Epithelial cell of esophagus (primary cell): ENCODE measurements at regions not wholly inside any gene's neighbourhood (a gene's known extent, or its start where the extent isn't known, plus 50 kb on each side); places are given as distances from the start of the nearest gene placed in this dataset.

Source experiments
- DNase-seq: peaks from one replicate; pipeline ENCODE4 v3.0.0; 2010; ENCODE audit warnings: low read depth
- H3K4me3 ChIP-seq: 2 replicates; pipeline ENCODE4 v1.5.1; 2011; ENCODE audit warnings: mild to moderate bottlenecking, low read length, control low read depth
- CTCF ChIP-seq: IDR thresholded peaks from 2 replicates; pipeline ENCODE4 v1.5.1; 2011; ENCODE audit warnings: low read depth, mild to moderate bottlenecking, low read length, control low read depth, inconsistent platforms; ENCODE audit not compliant: insufficient read depth; ENCODE audit errors: missing control alignments

GRCh38 chr10:64086083-64086767 is 565.0 kb downstream of the REEP3 start:
- H3K4me3 ChIP-seq: no peak overlapping the region
- TF ChIP-seq CTCF: no peak
- DNase-seq: no peak

DNA sequence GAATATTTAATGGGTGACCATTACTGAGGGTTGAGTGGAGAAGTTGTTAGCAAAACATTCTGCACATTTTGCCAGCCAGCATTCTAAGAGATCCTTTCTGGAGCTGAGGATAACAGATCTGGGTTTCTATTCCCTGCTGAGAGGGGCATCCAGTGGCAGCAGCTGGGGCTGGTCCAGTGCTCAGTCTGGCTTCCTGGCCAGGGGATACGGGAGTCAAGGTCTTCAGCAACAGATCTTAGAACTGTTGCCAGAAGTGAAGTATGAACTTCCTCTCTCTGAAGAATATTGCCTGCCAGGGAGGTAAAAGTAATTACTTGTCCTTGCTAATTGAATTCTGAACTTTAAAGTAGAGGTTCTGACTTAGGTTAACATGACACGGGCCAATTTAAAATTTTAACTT is 568.4 kb downstream of the REEP3 start:
- no peak for TF ChIP-seq CTCF
- no peak for DNase-seq
- H3K4me3 ChIP-seq: no peak overlapping the region

DNA sequence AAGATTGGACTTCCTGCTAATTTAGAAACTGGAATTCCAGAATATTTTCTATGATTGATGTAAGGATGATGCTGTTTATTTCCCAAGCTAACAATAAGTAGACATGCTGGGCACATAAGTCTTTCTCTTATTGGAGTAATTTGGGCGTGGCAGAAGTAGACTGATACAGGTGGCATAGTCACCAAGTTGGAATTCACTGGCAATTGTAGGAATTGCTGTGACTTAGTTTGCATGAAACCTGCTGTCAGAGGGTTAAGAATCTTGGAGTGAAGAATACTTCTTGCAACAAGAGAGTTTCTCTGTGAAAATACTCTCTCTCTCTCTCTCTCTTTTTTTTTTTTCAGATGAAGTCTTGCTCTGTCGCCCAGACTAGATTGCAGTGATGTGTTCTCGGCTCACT is 569.7 kb downstream of the REEP3 start:
- no peak for TF ChIP-seq CTCF
- H3K4me3 ChIP-seq: no peak overlapping the region
- peak; percentile 33 for DNase-seq

DNA sequence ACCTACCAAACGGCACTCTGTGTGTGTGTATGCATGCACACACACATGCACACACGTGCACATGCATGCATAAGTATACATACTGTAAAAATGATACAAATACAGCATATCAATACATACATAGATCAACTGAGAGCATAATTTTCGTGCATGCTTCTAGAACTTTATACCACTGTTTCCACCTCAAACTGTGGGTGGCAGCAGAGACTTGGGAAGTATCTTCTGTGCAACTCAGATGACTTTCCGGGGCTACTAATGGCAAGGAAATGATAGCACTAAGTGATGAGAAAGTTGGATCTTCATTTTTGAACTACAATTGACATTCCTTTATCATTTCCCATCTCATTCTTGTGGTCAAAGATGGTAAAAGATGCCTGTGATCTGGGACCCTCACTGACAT is 570.7 kb downstream of the REEP3 start:
- no peak for TF ChIP-seq CTCF
- no peak overlapping the region for H3K4me3 ChIP-seq

DNA sequence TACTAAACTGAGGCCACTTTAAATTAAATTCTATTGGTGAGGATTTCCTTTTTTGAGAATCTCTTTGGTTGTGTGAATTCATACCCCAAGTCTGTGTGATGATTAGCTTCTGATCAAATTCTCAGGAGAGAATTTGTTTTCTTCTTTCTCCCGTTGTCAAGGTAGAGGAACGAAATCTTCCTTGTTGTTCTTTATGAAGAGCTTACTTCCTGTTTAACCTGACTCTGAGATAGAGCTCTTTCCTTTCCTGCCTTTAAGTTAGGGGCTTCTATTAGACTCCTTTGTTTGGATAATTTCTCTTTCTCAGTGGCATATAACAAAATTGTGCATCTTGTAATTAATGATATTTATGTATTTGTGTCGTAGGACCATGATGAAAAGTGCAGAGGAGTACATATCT is 572.1 kb downstream of the REEP3 start:
- TF ChIP-seq CTCF: no peak
- DNase-seq: no peak
- H3K4me3 ChIP-seq: no peak overlapping the region

More for the DNA sequence above, 570.7 kb downstream of the REEP3 start:
- DNase-seq: peak; percentile 6

- H3K4me3 ChIP-seq: no peak overlapping the region
- DNase-seq: no peak
- TF ChIP-seq CTCF: no peak
Observed at GRCh38 chr10:64093946-64094535, 572.8 kb downstream of the REEP3 start.

DNA sequence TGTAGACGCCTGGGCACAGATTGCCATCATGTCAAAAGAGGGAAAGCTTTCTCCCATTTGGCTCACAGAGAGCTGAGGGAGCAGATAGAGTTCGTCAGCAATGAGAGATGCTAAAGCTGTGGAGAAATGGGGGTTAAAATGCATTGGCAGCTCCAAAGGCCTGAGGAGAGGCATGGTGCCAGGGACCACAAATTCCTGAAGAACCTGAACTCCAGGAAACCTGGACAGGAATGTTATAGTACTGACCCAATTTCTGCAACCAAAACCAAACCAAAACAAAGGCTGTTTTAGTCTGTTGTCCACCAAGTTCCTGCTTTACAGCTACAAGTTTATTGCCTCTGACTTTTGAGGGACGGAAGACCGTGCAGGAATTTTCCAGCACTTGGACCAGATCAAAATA is 575.7 kb downstream of the REEP3 start:
- no peak for TF ChIP-seq CTCF
- no peak overlapping the region for H3K4me3 ChIP-seq
- no peak for DNase-seq
